Osteocyte (in vitro differentiated cells): ENCODE measurements at regions not wholly inside any gene's neighbourhood (a gene's known extent, or its start where the extent isn't known, plus 50 kb on each side); places are given as distances from the start of the nearest gene placed in this dataset.

Experiments used
- DNase-seq: peaks from one replicate; pipeline ENCODE4 v3.0.0; 2021; ENCODE audit warnings: mixed read lengths; ENCODE audit not compliant: unreplicated experiment; ENCODE audit errors: extremely low spot score
- H3K27ac Mint-ChIP-seq: one replicate; pipeline ENCODE4 v1.8.0; 2021; ENCODE audit warnings: mild to moderate bottlenecking, mixed read lengths; ENCODE audit not compliant: unreplicated experiment
- H3K27me3 Mint-ChIP-seq: one replicate; pipeline ENCODE4 v1.8.0; 2021; ENCODE audit warnings: mixed read lengths; ENCODE audit not compliant: unreplicated experiment
- H3K36me3 Mint-ChIP-seq: one replicate; pipeline ENCODE4 v1.8.0; 2021; ENCODE audit warnings: mixed read lengths; ENCODE audit not compliant: unreplicated experiment
- H3K4me1 Mint-ChIP-seq: one replicate; pipeline ENCODE4 v1.8.0; 2021; ENCODE audit warnings: mixed read lengths; ENCODE audit not compliant: unreplicated experiment
- H3K4me3 Mint-ChIP-seq: one replicate; pipeline ENCODE4 v1.8.0; 2021; ENCODE audit warnings: mild to moderate bottlenecking, moderate library complexity, mixed read lengths; ENCODE audit not compliant: unreplicated experiment
- H3K9me3 Mint-ChIP-seq: one replicate; pipeline ENCODE4 v1.8.0; 2021; ENCODE audit warnings: mixed read lengths; ENCODE audit not compliant: unreplicated experiment
- TF ChIP-seq, protein P1 (sequence below): fragments of 200-600 bp; sonication (generic); IDR thresholded peaks from 2 replicates; pipeline ENCODE4 v1.5.0; 2021; ENCODE audit warnings: antibody characterized with exemption, mild to moderate bottlenecking, moderate library complexity

DNA sequence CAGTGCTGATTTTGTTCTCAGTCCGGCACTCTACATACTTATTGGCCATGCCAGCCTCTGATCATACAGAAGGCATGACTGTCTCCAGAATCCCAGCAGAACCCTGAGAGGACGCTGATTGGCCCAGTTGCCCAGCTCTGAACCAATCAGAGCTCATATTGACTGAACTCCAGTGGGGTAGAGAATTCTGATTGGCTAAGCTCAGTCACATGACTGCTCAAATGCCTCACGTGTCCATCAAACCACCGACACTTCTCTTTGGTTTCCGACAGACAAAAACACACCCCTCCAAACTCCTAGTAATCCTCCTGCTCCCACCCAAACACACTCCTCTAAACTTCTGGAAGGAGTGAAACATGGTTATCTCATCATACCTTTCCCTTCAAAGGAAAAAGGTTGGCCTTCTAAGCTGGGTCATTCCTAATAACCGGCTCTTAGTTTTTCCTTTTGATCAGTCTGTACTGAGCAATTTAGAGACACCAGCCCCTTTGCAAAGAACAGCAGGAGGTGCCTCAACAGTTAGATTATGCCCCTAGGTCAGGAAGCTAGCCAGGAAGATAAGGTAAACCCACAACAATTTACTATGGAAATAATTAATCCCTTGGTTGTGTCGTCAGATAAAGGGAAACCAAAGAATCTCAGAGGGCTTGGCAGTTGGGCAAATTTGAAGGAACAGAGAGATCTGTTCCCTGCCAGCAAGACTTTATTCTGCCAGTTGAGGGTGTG is 187.8 kb downstream of the TLE3 start:
- no peaks in the 10 kb centered on the region for H3K9me3 Mint-ChIP-seq
- no peak for DNase-seq
- no peak overlapping the region for H3K27ac Mint-ChIP-seq
- TF ChIP-seq, protein P1, sequence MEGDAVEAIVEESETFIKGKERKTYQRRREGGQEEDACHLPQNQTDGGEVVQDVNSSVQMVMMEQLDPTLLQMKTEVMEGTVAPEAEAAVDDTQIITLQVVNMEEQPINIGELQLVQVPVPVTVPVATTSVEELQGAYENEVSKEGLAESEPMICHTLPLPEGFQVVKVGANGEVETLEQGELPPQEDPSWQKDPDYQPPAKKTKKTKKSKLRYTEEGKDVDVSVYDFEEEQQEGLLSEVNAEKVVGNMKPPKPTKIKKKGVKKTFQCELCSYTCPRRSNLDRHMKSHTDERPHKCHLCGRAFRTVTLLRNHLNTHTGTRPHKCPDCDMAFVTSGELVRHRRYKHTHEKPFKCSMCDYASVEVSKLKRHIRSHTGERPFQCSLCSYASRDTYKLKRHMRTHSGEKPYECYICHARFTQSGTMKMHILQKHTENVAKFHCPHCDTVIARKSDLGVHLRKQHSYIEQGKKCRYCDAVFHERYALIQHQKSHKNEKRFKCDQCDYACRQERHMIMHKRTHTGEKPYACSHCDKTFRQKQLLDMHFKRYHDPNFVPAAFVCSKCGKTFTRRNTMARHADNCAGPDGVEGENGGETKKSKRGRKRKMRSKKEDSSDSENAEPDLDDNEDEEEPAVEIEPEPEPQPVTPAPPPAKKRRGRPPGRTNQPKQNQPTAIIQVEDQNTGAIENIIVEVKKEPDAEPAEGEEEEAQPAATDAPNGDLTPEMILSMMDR = no peak
- no peaks in the 10 kb centered on the region for H3K4me1 Mint-ChIP-seq
- no peak overlapping the region for H3K4me3 Mint-ChIP-seq
- H3K36me3 Mint-ChIP-seq = no peaks in the 10 kb centered on the region
- H3K27me3 Mint-ChIP-seq = peaks cover 26% of the 10 kb centered on the region

DNA sequence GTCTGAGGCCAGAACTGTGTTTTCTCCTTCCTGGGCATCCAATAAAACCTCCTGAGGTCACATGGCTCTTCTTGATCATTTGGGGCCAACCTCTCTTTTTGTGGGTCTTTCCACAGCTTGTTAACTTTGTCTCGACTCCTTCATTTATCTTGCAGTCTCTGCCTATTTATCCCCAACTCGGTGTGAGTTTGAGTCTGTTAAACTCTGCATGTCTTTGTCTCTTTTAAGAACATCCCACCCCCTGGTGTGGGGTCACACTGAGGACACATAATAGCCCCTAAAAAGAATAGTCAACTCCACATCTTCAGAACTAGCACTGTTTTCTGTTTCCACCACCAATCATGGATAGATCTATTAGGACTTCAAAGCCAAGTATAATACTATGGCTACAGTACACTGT is 187.2 kb downstream of the TLE3 start:
- H3K27ac Mint-ChIP-seq = no peak overlapping the region
- no peak for DNase-seq
- H3K36me3 Mint-ChIP-seq = no peaks in the 10 kb centered on the region
- H3K4me3 Mint-ChIP-seq = no peak overlapping the region
- peaks cover 26% of the 10 kb centered on the region for H3K27me3 Mint-ChIP-seq
- no peaks in the 10 kb centered on the region for H3K4me1 Mint-ChIP-seq
- TF ChIP-seq, protein P1 = no peak
- H3K9me3 Mint-ChIP-seq = no peaks in the 10 kb centered on the region

DNA sequence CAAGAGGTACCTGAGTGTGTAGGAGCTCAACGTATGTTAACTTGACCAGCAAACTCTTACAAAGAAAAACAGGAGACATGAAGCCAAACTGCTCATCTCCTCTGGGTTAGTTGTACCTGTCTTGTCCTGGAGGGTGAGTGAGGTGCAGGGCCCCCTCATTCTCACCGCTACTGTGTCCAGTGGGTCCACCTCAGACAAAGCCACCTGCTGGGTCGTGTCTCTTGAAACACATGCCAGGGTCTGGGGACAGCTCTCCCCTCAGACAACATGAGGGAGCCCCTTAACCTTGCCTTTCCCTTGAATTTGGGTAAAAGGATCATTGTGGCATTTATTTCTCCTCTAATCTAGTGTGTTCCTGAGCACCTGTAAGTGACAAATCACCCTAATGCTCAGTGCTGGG is 185.6 kb downstream of the TLE3 start:
- no peaks in the 10 kb centered on the region for H3K9me3 Mint-ChIP-seq
- H3K27ac Mint-ChIP-seq = no peak overlapping the region
- no peak overlapping the region for H3K4me3 Mint-ChIP-seq
- DNase-seq = no peak
- no peaks in the 10 kb centered on the region for H3K36me3 Mint-ChIP-seq
- no peaks in the 10 kb centered on the region for H3K4me1 Mint-ChIP-seq
- peaks cover 29% of the 10 kb centered on the region for H3K27me3 Mint-ChIP-seq
- TF ChIP-seq, protein P1 = no peak

DNA sequence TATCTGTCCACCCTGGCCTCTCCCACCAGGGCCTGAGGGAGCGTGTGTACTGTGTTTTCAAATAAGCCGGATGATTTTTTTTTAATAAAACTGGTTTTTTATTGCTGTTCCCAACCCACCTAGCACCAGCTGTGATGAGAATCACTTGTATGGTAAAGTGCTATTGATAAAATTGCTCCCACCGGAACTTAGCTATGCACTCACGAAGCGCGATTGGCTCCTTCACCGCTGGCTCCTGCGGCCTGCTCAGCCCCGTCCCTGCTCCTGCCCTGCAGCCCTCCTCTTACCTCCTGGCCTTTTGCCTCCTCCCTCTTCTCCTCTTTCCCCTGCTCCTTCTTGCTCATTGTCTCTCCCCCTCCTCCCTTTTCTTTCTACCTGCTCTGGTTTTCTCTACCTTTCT is 183.7 kb downstream of the TLE3 start:
- no peaks in the 10 kb centered on the region for H3K36me3 Mint-ChIP-seq
- TF ChIP-seq, protein P1 = no peak
- no peak overlapping the region for H3K27ac Mint-ChIP-seq
- H3K4me3 Mint-ChIP-seq = no peak overlapping the region
- H3K4me1 Mint-ChIP-seq = no peaks in the 10 kb centered on the region
- peaks cover 29% of the 10 kb centered on the region for H3K27me3 Mint-ChIP-seq
- DNase-seq = no peak
- H3K9me3 Mint-ChIP-seq = no peaks in the 10 kb centered on the region

DNA sequence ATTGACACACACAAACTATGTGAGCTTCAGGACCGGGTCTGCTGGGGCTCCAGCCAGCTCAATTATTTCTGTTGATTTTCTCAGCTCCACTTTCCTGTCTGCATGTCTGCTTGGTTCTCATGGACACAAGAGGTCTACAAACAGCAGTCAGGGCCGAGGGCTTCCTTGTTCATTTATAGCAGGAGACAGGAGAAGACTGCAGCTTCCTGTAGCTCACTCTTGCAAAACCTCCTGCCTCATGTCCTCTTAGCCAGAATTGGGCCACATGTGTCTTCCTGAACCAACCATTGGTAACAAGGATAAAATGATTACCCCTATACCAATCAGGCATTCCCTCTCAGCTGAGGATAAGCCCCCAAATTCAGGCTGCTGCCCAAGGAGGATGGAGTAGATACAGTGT is 182.8 kb downstream of the TLE3 start:
- H3K27me3 Mint-ChIP-seq = peaks cover 28% of the 10 kb centered on the region
- TF ChIP-seq, protein P1 = no peak
- no peaks in the 10 kb centered on the region for H3K36me3 Mint-ChIP-seq
- no peak for DNase-seq
- no peak overlapping the region for H3K27ac Mint-ChIP-seq
- H3K4me1 Mint-ChIP-seq = no peaks in the 10 kb centered on the region
- H3K9me3 Mint-ChIP-seq = no peaks in the 10 kb centered on the region
- no peak overlapping the region for H3K4me3 Mint-ChIP-seq
